ENCODE measurements at regions not wholly inside any gene's neighbourhood (a gene's known extent, or its start where the extent isn't known, plus 50 kb on each side); places are given as distances from the start of the nearest gene placed in this dataset.

- TF ChIP-seq, protein P1, sequence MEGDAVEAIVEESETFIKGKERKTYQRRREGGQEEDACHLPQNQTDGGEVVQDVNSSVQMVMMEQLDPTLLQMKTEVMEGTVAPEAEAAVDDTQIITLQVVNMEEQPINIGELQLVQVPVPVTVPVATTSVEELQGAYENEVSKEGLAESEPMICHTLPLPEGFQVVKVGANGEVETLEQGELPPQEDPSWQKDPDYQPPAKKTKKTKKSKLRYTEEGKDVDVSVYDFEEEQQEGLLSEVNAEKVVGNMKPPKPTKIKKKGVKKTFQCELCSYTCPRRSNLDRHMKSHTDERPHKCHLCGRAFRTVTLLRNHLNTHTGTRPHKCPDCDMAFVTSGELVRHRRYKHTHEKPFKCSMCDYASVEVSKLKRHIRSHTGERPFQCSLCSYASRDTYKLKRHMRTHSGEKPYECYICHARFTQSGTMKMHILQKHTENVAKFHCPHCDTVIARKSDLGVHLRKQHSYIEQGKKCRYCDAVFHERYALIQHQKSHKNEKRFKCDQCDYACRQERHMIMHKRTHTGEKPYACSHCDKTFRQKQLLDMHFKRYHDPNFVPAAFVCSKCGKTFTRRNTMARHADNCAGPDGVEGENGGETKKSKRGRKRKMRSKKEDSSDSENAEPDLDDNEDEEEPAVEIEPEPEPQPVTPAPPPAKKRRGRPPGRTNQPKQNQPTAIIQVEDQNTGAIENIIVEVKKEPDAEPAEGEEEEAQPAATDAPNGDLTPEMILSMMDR (IDR thresholded peaks at IDR 0.05; ENCODE audit: unreplicated experiment) = no peak
- DNase-seq (ENCODE audit: low spot score, unreplicated experiment) = no peak
- Mint-ChIP-seq H3K9me3 (ENCODE audit: low read depth) (peaks cover 14% of the 10 kb centered on the region), H3K36me3 (ENCODE audit: insufficient read depth) (peaks cover 4% of the 10 kb centered on the region), H3K27me3 (no peaks in the 10 kb centered on the region), H3K4me1 (ENCODE audit: low read depth) (peaks cover 33% of the 10 kb centered on the region), H3K4me3 (ENCODE audit: low read depth) (no peak overlapping the region), H3K27ac (no peak overlapping the region)
Measured at GRCh38 chr15:66891776-66892175, 173.6 kb upstream of the SMAD3 start.

GRCh38 chr15:66893294-66893693, 172.1 kb upstream of the SMAD3 start:
- DNase-seq (ENCODE audit: low spot score, unreplicated experiment) = no peak

GRCh38 chr15:66894363-66894762, 171.0 kb upstream of the SMAD3 start:
- H3K27me3 Mint-ChIP-seq = no peaks in the 10 kb centered on the region
- H3K27ac Mint-ChIP-seq = no peak overlapping the region
- TF ChIP-seq, protein P1 (IDR thresholded peaks at IDR 0.05; ENCODE audit: unreplicated experiment) = no peak
- peaks cover 35% of the 10 kb centered on the region for H3K4me1 Mint-ChIP-seq (ENCODE audit: low read depth)
- no peak for DNase-seq (ENCODE audit: low spot score, unreplicated experiment)
- H3K9me3 Mint-ChIP-seq (ENCODE audit: low read depth) = peaks cover 6% of the 10 kb centered on the region
- peaks cover 4% of the 10 kb centered on the region for H3K36me3 Mint-ChIP-seq (ENCODE audit: insufficient read depth)
- H3K4me3 Mint-ChIP-seq (ENCODE audit: low read depth) = no peak overlapping the region

More at GRCh38 chr15:66893294-66893693, 172.1 kb upstream of the SMAD3 start:
- no peaks in the 10 kb centered on the region for H3K27me3 Mint-ChIP-seq
- peaks cover 8% of the 10 kb centered on the region for H3K9me3 Mint-ChIP-seq (ENCODE audit: low read depth)
- H3K4me3 Mint-ChIP-seq (ENCODE audit: low read depth) = no peak overlapping the region
- H3K36me3 Mint-ChIP-seq (ENCODE audit: insufficient read depth) = peaks cover 4% of the 10 kb centered on the region
- TF ChIP-seq, protein P1 (IDR thresholded peaks at IDR 0.05; ENCODE audit: unreplicated experiment) = no peak
- H3K27ac Mint-ChIP-seq = no peak overlapping the region
- H3K4me1 Mint-ChIP-seq (ENCODE audit: low read depth) = peaks cover 35% of the 10 kb centered on the region

GRCh38 chr15:66894986-66895780, 170.2 kb upstream of the SMAD3 start:
- DNase-seq (ENCODE audit: low spot score, unreplicated experiment) = no peak
- H3K4me3 Mint-ChIP-seq (ENCODE audit: low read depth) = no peak overlapping the region
- peaks cover 35% of the 10 kb centered on the region for H3K4me1 Mint-ChIP-seq (ENCODE audit: low read depth)
- no peak overlapping the region for H3K27ac Mint-ChIP-seq
- TF ChIP-seq, protein P1 (IDR thresholded peaks at IDR 0.05; ENCODE audit: unreplicated experiment) = no peak
- no peaks in the 10 kb centered on the region for H3K27me3 Mint-ChIP-seq
- peaks cover 4% of the 10 kb centered on the region for H3K36me3 Mint-ChIP-seq (ENCODE audit: insufficient read depth)
- H3K9me3 Mint-ChIP-seq (ENCODE audit: low read depth) = peaks cover 6% of the 10 kb centered on the region

GRCh38 chr15:66895794-66896453, 169.5 kb upstream of the SMAD3 start:
- peaks cover 35% of the 10 kb centered on the region for H3K4me1 Mint-ChIP-seq (ENCODE audit: low read depth)

More at GRCh38 chr15:66895794-66896453, 169.5 kb upstream of the SMAD3 start:
- no peaks in the 10 kb centered on the region for H3K27me3 Mint-ChIP-seq
- H3K4me3 Mint-ChIP-seq (ENCODE audit: low read depth) = no peak overlapping the region
- no peak overlapping the region for H3K27ac Mint-ChIP-seq
- no peak for DNase-seq (ENCODE audit: low spot score, unreplicated experiment)
- TF ChIP-seq, protein P1 (IDR thresholded peaks at IDR 0.05; ENCODE audit: unreplicated experiment) = no peak
- peaks cover 6% of the 10 kb centered on the region for H3K9me3 Mint-ChIP-seq (ENCODE audit: low read depth)
- peaks cover 4% of the 10 kb centered on the region for H3K36me3 Mint-ChIP-seq (ENCODE audit: insufficient read depth)

All from progenitor cell of endocrine pancreas (in vitro differentiated cells).